ENCODE measurements at regions not wholly inside any gene's neighbourhood (a gene's known extent, or its start where the extent isn't known, plus 50 kb on each side); places are given as distances from the start of the nearest gene placed in this dataset.

DNA sequence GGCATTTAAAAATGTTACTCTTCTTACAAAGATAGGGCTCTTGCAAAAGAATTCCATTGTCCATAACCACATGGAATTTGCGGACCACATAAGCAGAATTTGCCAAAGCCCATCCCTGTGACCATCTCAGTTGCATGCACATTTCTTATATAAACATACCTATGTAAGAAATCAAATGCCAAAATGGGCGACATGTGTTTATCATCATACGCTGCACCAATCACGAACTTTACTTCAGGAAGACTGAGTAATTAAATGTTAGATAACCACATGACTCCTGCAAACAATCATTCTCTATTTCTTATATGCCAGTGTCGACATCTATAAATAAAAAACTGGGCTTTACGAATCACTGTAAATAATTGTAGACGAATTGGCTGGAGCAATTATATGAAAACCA lies 186.1 kb upstream of the RBMS1 start:
- Histone ChIP-seq H3K27ac (no peak overlapping the region), H3K4me1 (no peaks in the 10 kb centered on the region), H3K9me3 (no peaks in the 10 kb centered on the region), H3K4me3 (no peak overlapping the region), H3K4me2 (no peak overlapping the region)
- TF ChIP-seq, protein P1, sequence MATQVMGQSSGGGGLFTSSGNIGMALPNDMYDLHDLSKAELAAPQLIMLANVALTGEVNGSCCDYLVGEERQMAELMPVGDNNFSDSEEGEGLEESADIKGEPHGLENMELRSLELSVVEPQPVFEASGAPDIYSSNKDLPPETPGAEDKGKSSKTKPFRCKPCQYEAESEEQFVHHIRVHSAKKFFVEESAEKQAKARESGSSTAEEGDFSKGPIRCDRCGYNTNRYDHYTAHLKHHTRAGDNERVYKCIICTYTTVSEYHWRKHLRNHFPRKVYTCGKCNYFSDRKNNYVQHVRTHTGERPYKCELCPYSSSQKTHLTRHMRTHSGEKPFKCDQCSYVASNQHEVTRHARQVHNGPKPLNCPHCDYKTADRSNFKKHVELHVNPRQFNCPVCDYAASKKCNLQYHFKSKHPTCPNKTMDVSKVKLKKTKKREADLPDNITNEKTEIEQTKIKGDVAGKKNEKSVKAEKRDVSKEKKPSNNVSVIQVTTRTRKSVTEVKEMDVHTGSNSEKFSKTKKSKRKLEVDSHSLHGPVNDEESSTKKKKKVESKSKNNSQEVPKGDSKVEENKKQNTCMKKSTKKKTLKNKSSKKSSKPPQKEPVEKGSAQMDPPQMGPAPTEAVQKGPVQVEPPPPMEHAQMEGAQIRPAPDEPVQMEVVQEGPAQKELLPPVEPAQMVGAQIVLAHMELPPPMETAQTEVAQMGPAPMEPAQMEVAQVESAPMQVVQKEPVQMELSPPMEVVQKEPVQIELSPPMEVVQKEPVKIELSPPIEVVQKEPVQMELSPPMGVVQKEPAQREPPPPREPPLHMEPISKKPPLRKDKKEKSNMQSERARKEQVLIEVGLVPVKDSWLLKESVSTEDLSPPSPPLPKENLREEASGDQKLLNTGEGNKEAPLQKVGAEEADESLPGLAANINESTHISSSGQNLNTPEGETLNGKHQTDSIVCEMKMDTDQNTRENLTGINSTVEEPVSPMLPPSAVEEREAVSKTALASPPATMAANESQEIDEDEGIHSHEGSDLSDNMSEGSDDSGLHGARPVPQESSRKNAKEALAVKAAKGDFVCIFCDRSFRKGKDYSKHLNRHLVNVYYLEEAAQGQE (IDR thresholded peaks at IDR 0.05) = no peak
- TF ChIP-seq CHD2 (IDR thresholded peaks at IDR 0.05; ENCODE audit: low read length, partially characterized antibody) (no peak), NR3C1 (IDR thresholded peaks at IDR 0.05) (no peak)
- TF ChIP-seq, protein P2, sequence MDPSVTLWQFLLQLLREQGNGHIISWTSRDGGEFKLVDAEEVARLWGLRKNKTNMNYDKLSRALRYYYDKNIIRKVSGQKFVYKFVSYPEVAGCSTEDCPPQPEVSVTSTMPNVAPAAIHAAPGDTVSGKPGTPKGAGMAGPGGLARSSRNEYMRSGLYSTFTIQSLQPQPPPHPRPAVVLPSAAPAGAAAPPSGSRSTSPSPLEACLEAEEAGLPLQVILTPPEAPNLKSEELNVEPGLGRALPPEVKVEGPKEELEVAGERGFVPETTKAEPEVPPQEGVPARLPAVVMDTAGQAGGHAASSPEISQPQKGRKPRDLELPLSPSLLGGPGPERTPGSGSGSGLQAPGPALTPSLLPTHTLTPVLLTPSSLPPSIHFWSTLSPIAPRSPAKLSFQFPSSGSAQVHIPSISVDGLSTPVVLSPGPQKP (IDR thresholded peaks at IDR 0.05; ENCODE audit: low read depth, low read length) = no peak
- TF ChIP-seq, protein P3, sequence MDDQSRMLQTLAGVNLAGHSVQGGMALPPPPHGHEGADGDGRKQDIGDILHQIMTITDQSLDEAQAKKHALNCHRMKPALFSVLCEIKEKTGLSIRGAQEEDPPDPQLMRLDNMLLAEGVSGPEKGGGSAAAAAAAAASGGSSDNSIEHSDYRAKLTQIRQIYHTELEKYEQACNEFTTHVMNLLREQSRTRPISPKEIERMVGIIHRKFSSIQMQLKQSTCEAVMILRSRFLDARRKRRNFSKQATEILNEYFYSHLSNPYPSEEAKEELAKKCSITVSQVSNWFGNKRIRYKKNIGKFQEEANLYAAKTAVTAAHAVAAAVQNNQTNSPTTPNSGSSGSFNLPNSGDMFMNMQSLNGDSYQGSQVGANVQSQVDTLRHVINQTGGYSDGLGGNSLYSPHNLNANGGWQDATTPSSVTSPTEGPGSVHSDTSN (IDR thresholded peaks at IDR 0.05) = no peak
- ChIA-PET POLR2A (no interaction called here), CTCF (interaction anchor here (0.7 kb wide), 1 partner anchor 16 kb away, joined by 3 read pairs; no protein-coding TSS in a partner anchor)
- ATAC-seq (no peak), FAIRE-seq (no peak), DNase-seq (ENCODE audit: low read depth in 1 of 2, low spot score in 1 of 2) (no peak)
- 85% methylated on average over 7 of the region's 7 CpGs for WGBS (ENCODE audit: missing lambda C conversion rate)

DNA sequence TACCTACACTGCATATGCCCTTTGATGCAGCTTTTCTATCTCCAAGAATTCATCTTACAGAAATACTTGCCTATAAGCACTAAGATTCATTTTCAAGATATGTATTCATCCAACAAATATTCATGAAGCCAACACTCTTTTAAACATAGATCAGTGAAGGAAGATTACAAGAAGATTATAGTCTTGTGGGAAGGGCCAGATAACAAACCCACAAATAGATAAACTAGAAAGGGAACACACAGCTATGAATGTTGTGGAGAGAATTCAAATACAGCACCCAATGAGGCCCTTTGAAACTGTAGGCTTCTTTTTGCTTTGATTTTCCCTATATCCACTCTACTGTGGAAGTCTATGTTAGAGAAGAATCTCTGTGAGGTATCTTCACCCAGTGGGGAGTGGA lies 186.7 kb upstream of the RBMS1 start:
- no peak for TF ChIP-seq FOSL2 (IDR thresholded peaks at IDR 0.05)
- TF ChIP-seq FOSL2 (CRISPR knock-in tag; IDR thresholded peaks at IDR 0.05) = no peak
- TF ChIP-seq HOXB13 (CRISPR knock-in tag; IDR thresholded peaks at IDR 0.05; ENCODE audit: low read depth) = no peak
- no peak for TF ChIP-seq CEBPB (IDR thresholded peaks at IDR 0.05)
- TF ChIP-seq, protein P1 (IDR thresholded peaks at IDR 0.05) = no peak
- no peak for TF ChIP-seq TP53 (CRISPR knock-in tag; IDR thresholded peaks at IDR 0.05)
- no peak for TF ChIP-seq RAD21 (conservative IDR thresholded peaks at IDR 0.05 in 1 of 2, IDR thresholded peaks at IDR 0.05 in 1 of 2)
- TF ChIP-seq JUNB (IDR thresholded peaks at IDR 0.05) = no peak
- TF ChIP-seq EHF (CRISPR knock-in tag; IDR thresholded peaks at IDR 0.05) = no peak
- TF ChIP-seq CHD4 (IDR thresholded peaks at IDR 0.05; ENCODE audit: borderline replicate concordance) = no peak
- Histone ChIP-seq H3K9me3 (no peaks in the 10 kb centered on the region), H3K4me3 (no peak overlapping the region), H3K4me1 (no peaks in the 10 kb centered on the region), H3K27ac (no peak overlapping the region), H3K4me2 (no peak overlapping the region)
- DNase-seq (ENCODE audit: low read depth in 1 of 2, low spot score in 1 of 2) (no peak), FAIRE-seq (no peak), ATAC-seq (no peak)
- POLR2A ChIA-PET = no interaction called here
- CTCF ChIA-PET = interaction anchor here (0.5 to 0.7 kb wide), 2 partner anchors 15 to 356 kb away, joined by 3 read pairs; no protein-coding TSS in a partner anchor
